ENCODE measurements at regions not wholly inside any gene's neighbourhood (a gene's known extent, or its start where the extent isn't known, plus 50 kb on each side); places are given as distances from the start of the nearest gene placed in this dataset.

DNA sequence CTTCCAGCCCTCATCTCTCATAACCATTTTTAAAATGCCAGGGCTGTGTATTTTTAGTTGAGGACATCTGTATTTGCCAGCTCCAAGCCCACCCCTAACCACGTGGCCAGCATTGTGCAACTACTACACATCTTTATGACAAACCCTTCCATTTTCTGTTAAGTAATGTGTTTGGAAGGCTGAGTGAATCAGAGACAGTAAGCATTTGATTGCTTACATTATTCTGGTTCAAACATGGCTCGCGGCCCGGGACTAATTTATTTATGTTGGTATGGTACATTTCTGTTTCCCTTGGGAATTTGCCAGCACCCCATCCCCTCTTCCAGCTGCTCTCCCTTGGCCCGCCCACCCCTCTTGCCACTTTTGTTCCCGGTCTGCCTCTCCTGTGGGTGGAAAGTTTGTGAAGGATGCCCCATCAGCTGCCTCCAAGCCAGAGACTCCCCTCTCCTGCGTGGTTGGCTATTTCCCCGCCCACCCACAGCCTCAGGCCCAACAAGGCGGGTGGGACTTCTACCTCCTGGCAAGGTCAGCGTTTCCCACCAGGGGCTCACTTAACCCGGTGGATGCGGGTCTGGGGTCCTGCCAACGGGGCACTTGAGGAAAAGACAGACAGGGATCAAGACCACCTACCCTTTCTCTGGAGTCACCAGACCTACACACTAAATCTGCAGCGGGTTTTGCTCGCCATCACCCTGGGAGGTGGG, 162.2 kb downstream of the HSD17B3 start:
- H3K27ac ChIP-seq, result peak overlapping the region; percentile 83 to 90 (median 84)

DNA sequence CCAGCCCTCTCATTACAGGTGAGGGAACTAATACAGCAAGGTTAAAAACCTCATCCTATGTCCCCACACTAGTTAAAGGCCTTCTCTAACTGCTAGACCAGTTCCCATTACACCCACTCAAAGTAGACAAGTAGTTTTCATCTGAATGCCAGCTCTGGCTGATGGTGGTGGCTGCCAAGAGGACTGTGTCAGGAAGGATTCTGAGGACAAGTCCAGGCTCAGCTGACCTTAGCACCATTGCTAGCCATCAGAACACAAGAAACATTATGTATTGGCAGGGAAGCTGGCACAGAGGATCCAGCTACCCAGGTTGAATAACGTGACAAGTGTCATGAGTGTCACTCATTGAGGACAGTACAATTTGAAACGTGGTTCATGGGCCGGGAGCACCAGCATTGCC, 163.4 kb downstream of the HSD17B3 start:
- Histone ChIP-seq H3K27ac (peak overlapping the region; percentile 83 to 90 (median 84)), H3K36me3 (no peaks in the 10 kb centered on the region), H3K4me3 (no peak overlapping the region), H3K9me3 (no peaks in the 10 kb centered on the region), H3K27me3 (no peaks in the 10 kb centered on the region), H3K4me1 (peaks cover 19 to 77% (median 34%) of the 10 kb centered on the region in 3 donors)
- 80% methylated on average over 2 of the region's 3 CpGs for WGBS, 2 donors (ENCODE audit: low coverage in 1 of 2)
- ATAC-seq, result no peak
- TF ChIP-seq EP300 (IDR thresholded peaks at IDR 0.05), result no peak
- peak; percentile 13 for TF ChIP-seq POLR2AphosphoS5 (IDR thresholded peaks at IDR 0.05)

More for the DNA sequence above, 162.2 kb downstream of the HSD17B3 start:
- Histone ChIP-seq H3K4me3 (no peak overlapping the region), H3K27me3 (no peaks in the 10 kb centered on the region), H3K9me3 (no peaks in the 10 kb centered on the region), H3K36me3 (no peaks in the 10 kb centered on the region), H3K4me1 (peaks cover 19 to 74% (median 34%) of the 10 kb centered on the region in 3 donors)
- TF ChIP-seq POLR2A (IDR thresholded peaks at IDR 0.05) (no peak), POLR2AphosphoS5 (IDR thresholded peaks at IDR 0.05) (peak; percentile 95)
- ATAC-seq, result peak; percentile 92
- WGBS, 2 donors (ENCODE audit: low coverage in 1 of 2), result 10 to 18% methylated on average over 8 to 10 of the region's 15 CpGs

DNA sequence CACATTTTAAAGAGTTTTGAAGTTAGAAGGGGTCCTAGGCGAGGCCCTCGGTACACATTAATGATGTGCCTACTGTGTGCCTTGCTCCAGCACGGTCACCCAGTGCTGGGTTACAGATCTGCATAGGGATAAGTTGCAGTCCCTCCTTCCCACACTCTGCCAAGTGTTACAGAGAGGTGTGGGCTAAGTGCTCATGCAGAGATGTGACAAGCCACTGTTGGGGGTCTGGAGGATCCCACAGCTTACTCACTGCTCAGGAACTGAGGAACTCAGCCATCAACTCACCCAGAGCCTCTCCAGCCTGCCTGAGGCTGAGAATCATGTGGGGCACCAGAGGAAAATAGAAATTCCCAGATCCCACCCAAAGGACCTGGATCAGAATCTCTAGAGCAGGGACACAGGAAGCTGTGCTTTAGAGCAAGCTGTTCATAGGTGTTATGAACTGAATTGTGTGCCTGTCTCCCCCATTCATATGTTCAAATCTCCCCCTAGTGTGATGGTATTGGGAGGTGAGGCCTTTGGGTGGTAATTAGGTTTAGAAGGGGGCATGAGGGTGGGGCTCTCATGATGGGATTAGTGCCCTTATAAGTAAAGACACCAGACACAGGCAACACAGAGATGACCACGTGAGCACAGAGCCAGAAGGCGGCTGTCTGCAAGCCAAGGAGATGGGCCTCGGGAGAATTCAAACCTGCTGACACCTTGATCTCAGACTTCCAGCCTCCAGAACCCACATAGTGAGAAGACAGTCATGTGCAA, 164.1 kb downstream of the HSD17B3 start:
- no peak for TF ChIP-seq POLR2A (IDR thresholded peaks at IDR 0.05)
- no peak for TF ChIP-seq POLR2AphosphoS5 (IDR thresholded peaks at IDR 0.05)
- Histone ChIP-seq H3K36me3 (no peaks in the 10 kb centered on the region), H3K27ac (peak overlapping the region; percentile 83 to 90 (median 84)), H3K9me3 (no peaks in the 10 kb centered on the region), H3K4me3 (peak overlapping the region in 1 of 2 donors; percentile 30), H3K4me1 (peaks cover 19 to 79% (median 34%) of the 10 kb centered on the region in 3 donors), H3K27me3 (no peaks in the 10 kb centered on the region)
- 0 to 89% methylated on average over 2 to 3 of the region's 6 CpGs for WGBS, 2 donors (ENCODE audit: low coverage in 1 of 2)
- ATAC-seq, result no peak

DNA sequence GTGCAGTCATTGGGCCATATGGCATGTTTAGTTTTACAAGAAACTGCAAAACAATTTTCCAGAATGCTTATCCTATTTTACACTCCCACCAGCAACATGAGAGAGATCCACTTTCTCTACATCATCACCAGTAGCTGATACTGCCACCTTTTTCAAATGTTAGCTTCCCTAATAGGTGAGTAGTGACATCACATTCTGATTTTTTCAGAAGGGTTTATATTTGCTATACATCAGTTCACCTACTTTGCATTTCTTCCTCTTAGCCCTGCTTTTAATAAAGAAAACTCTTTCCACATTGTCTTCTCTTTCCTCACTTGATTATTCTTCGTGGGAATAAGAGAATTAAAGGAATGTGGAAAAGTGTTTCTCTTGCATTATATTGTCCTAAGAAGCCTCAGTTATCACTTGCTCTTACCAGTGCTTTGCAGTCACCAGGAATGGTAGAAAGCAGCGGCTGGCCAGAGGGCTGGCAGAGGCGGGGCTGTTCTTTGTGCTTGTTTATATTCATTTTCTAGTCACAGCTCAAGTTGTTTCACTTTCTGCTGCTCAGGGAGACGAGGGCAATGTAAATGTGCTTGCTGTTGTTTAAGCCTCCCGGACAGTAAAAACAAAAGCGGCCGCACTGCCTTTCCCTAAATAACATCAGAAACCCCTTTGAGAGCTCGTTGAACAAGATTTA, 164.8 kb downstream of the HSD17B3 start:
- Histone ChIP-seq H3K27me3 (no peaks in the 10 kb centered on the region), H3K36me3 (no peaks in the 10 kb centered on the region), H3K4me1 (peaks cover 19 to 79% (median 34%) of the 10 kb centered on the region in 3 donors), H3K4me3 (peak overlapping the region in 1 of 2 donors; percentile 30), H3K27ac (peak overlapping the region; percentile 83 to 90 (median 84)), H3K9me3 (no peaks in the 10 kb centered on the region)
- TF ChIP-seq EP300 (IDR thresholded peaks at IDR 0.05), result no peak
- TF ChIP-seq POLR2AphosphoS5 (IDR thresholded peaks at IDR 0.05), result peak; percentile 39
- ATAC-seq, result peak; percentile 38
- WGBS, 2 donors (ENCODE audit: low coverage in 1 of 2), result 2% methylated on average over 5 to 7 of the region's 8 CpGs

DNA sequence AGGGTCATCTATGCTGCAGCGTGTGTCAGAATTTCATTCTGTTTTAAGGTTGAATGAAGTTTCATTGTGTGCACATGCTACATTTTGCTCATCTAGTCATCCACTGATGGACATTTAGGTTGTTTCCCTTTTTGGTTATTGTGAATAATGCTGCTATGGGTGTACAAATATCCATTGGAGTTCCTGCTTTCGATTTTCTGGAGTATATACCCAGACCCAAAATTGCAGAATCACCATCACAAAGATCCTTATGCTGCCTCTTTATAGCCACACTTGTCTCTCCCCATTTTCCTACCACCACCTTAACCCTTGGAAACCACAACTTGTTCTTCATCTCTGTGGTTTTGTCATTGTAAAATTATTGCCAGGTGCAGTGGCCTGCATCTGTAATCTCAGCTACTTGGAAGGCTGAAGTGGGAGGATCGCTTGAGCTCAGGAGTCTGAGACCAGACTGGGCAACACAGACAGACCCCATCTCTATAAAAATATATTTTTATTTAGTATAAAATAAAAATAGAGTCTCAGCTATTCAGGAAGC, 166.2 kb downstream of the HSD17B3 start:
- 78 to 100% methylated on average over 1 to 2 of the region's 3 CpGs for WGBS, 2 donors (ENCODE audit: low coverage in 1 of 2)
- TF ChIP-seq EP300 (IDR thresholded peaks at IDR 0.05) (no peak), POLR2A (IDR thresholded peaks at IDR 0.05) (no peak), POLR2AphosphoS5 (IDR thresholded peaks at IDR 0.05) (no peak)
- TF ChIP-seq, protein P1, sequence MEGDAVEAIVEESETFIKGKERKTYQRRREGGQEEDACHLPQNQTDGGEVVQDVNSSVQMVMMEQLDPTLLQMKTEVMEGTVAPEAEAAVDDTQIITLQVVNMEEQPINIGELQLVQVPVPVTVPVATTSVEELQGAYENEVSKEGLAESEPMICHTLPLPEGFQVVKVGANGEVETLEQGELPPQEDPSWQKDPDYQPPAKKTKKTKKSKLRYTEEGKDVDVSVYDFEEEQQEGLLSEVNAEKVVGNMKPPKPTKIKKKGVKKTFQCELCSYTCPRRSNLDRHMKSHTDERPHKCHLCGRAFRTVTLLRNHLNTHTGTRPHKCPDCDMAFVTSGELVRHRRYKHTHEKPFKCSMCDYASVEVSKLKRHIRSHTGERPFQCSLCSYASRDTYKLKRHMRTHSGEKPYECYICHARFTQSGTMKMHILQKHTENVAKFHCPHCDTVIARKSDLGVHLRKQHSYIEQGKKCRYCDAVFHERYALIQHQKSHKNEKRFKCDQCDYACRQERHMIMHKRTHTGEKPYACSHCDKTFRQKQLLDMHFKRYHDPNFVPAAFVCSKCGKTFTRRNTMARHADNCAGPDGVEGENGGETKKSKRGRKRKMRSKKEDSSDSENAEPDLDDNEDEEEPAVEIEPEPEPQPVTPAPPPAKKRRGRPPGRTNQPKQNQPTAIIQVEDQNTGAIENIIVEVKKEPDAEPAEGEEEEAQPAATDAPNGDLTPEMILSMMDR (IDR thresholded peaks at IDR 0.05), result no peak
- ATAC-seq, result no peak
- peaks cover 19 to 66% (median 31%) of the 10 kb centered on the region in 3 donors for H3K4me1 ChIP-seq
- H3K9me3 ChIP-seq, result no peaks in the 10 kb centered on the region
- H3K27ac ChIP-seq, result no peak overlapping the region
- no peaks in the 10 kb centered on the region for H3K36me3 ChIP-seq
- H3K27me3 ChIP-seq, result no peaks in the 10 kb centered on the region
- no peak overlapping the region for H3K4me3 ChIP-seq

DNA sequence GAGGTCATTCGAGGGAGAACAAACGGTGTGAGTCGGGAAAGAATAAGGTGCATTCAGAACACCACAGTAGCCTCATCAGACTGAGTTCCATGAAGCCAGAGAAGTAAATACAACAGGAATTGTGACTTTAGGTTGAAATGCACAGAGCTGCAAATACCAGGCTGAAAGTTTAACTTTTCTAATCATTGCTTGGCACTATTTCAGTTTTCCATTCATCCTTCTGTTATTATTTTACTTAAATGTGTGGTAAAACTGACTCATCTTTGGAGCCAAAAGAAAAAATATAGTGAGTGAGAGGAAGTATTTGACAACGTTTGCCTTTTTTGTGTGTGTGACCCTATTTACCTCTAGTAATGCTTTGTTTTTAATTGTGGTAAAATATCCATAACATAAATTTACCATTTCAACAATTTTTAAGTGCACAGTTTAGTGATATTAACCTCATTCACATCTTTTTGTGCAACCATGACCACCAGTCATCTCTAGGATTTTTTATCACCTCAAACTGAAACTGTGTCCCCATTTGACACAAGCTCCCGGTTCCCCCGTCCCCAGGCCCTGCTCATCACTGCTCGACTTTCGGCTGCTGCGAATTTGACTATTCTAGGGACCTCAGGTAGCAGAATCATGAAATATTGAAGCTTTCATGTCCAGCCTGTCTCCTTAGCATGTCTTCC, 166.8 kb downstream of the HSD17B3 start:
- Histone ChIP-seq H3K4me1 (peaks cover 19 to 60% (median 27%) of the 10 kb centered on the region in 3 donors), H3K27ac (peak overlapping the region in 1 of 4 donors; percentile 32), H3K27me3 (no peaks in the 10 kb centered on the region), H3K4me3 (no peak overlapping the region), H3K9me3 (no peaks in the 10 kb centered on the region), H3K36me3 (no peaks in the 10 kb centered on the region)
- WGBS, 2 donors (ENCODE audit: low coverage in 1 of 2), result 51 to 69% methylated on average over 4 to 8 of the region's 9 CpGs
- ATAC-seq, result no peak
- TF ChIP-seq POLR2AphosphoS5 (IDR thresholded peaks at IDR 0.05), result no peak
- TF ChIP-seq POLR2A (IDR thresholded peaks at IDR 0.05), result no peak
- TF ChIP-seq, protein P1 (IDR thresholded peaks at IDR 0.05), result no peak
- TF ChIP-seq EP300 (IDR thresholded peaks at IDR 0.05), result no peak
